SU-DHL-6 (cell line): ENCODE measurements at regions not wholly inside any gene's neighbourhood (a gene's known extent, or its start where the extent isn't known, plus 50 kb on each side); places are given as distances from the start of the nearest gene placed in this dataset.

ENCODE experiments used
- H2AFZ ChIP-seq: fragments of 200-600 bp; sonication (generic); 2 replicates; pipeline ENCODE4 v1.6.1; 2014; ENCODE audit warnings: low read depth, mild to moderate bottlenecking, moderate library complexity, mixed read lengths, antibody characterized with exemption, low read length; ENCODE audit not compliant: severe bottlenecking
- H3F3A ChIP-seq: fragments of 200-600 bp; shearing (Covaris generic); 2 replicates; pipeline ENCODE4 v1.6.0; 2016; ENCODE audit warnings: antibody characterized with exemption, mild to moderate bottlenecking; ENCODE audit not compliant: insufficient read depth
- H3K27ac ChIP-seq: fragments of 200-600 bp; sonication (generic); 2 replicates; pipeline ENCODE4 v1.5.1; 2016; ENCODE audit warnings: low read depth, mild to moderate bottlenecking, low read length, moderate library complexity, mixed read lengths
- H3K27me3 ChIP-seq: fragments of 200-600 bp; sonication (generic), shearing (Covaris generic); 2 replicates; pipeline ENCODE4 v1.6.0; 2014; ENCODE audit warnings: mild to moderate bottlenecking, low read length
- H3K36me3 ChIP-seq: fragments of 200-600 bp; sonication (generic); 2 replicates; pipeline ENCODE4 v1.6.1; 2014; ENCODE audit warnings: mild to moderate bottlenecking, low read length, mixed read lengths
- H3K4me2 ChIP-seq: fragments of 300-600, 200-600 bp; shearing (Covaris generic), sonication (generic); 2 replicates; pipeline ENCODE4 v1.6.0; 2014; ENCODE audit warnings: low read length, low read depth, mild to moderate bottlenecking; ENCODE audit not compliant: poor library complexity, severe bottlenecking
- H3K4me3 ChIP-seq: fragments of 200-600 bp; sonication (generic); 2 replicates; pipeline ENCODE4 v1.5.1; 2014; ENCODE audit warnings: antibody characterized with exemption, low read length, mild to moderate bottlenecking, mixed read lengths; ENCODE audit not compliant: insufficient read depth, poor library complexity, severe bottlenecking
- H3K79me2 ChIP-seq: fragments of 200-600 bp; sonication (generic); 2 replicates; pipeline ENCODE4 v1.6.1; 2014; ENCODE audit warnings: mild to moderate bottlenecking, low read length, moderate library complexity; ENCODE audit not compliant: insufficient read depth
- H3K9ac ChIP-seq: fragments of 200-600 bp; sonication (generic); 2 replicates; pipeline ENCODE4 v1.7.0; 2014; ENCODE audit warnings: mild to moderate bottlenecking, low read length
- H3K9me2 ChIP-seq: fragments of 200-600 bp; sonication (generic); replicated peaks from 2 replicates; pipeline ENCODE4 v1.6.1; 2014; ENCODE audit warnings: low read length; ENCODE audit not compliant: insufficient read depth
- H3K9me3 ChIP-seq: fragments of 200-600 bp; sonication (generic); 2 replicates; pipeline ENCODE4 v1.6.1; 2014; ENCODE audit warnings: low read length, mixed read lengths; ENCODE audit not compliant: insufficient read depth
- H4K20me1 ChIP-seq: fragments of 200-600 bp; sonication (generic); 2 replicates; pipeline ENCODE4 v1.6.1; 2014; ENCODE audit warnings: low read depth, mild to moderate bottlenecking, antibody characterized with exemption, low read length, moderate library complexity, mixed read lengths
- EZH2phosphoT487 ChIP-seq: fragments of 200-600 bp; sonication (generic), shearing (Covaris generic); conservative IDR thresholded peaks from 2 replicates; pipeline ENCODE4 v1.6.1; 2018; ENCODE audit warnings: mild to moderate bottlenecking, antibody characterized with exemption, low read length, moderate library complexity, mixed read lengths
- TF ChIP-seq, protein P1 (sequence below): fragments of 200-600 bp; sonication (generic); IDR thresholded peaks from one replicate; pipeline ENCODE4 v1.5.1; 2017; ENCODE audit warnings: antibody characterized with exemption, mild to moderate bottlenecking, low read length, moderate library complexity; ENCODE audit not compliant: insufficient read depth, poor library complexity, severe bottlenecking

DNA sequence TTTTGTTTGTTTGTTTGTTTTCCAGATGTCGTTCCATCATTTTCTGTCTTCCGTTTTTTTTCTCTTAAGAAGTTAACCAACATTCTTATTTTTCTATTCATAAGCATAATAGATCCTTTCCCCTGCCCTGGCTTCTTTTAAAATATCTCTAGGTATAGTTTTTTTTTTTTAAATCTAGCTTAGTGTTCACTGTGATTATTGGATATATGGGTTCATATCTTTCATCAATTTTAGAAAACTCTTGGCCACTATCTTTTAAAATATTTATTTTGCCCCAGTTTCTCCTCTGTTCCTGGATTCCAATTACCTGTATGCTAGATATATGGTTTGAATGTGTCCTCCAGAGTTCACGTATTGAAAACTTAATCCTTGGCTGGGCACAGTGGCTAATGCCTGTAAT is 59.6 kb downstream of the GSX2 start:
- Histone ChIP-seq H2AFZ (no peak overlapping the region), H3K9me3 (no peaks in the 10 kb centered on the region), H3K4me3 (no peak overlapping the region), H3F3A (no peaks in the 10 kb centered on the region), H3K4me2 (no peak overlapping the region), H3K27me3 (no peaks in the 10 kb centered on the region), H4K20me1 (no peaks in the 10 kb centered on the region), H3K9ac (no peak overlapping the region), H3K36me3 (no peaks in the 10 kb centered on the region), H3K9me2 (no peaks in the 10 kb centered on the region), H3K79me2 (no peaks in the 10 kb centered on the region), H3K27ac (no peak overlapping the region)
- TF ChIP-seq, protein P1, sequence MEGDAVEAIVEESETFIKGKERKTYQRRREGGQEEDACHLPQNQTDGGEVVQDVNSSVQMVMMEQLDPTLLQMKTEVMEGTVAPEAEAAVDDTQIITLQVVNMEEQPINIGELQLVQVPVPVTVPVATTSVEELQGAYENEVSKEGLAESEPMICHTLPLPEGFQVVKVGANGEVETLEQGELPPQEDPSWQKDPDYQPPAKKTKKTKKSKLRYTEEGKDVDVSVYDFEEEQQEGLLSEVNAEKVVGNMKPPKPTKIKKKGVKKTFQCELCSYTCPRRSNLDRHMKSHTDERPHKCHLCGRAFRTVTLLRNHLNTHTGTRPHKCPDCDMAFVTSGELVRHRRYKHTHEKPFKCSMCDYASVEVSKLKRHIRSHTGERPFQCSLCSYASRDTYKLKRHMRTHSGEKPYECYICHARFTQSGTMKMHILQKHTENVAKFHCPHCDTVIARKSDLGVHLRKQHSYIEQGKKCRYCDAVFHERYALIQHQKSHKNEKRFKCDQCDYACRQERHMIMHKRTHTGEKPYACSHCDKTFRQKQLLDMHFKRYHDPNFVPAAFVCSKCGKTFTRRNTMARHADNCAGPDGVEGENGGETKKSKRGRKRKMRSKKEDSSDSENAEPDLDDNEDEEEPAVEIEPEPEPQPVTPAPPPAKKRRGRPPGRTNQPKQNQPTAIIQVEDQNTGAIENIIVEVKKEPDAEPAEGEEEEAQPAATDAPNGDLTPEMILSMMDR: no peak
- TF ChIP-seq EZH2phosphoT487: no peak

DNA sequence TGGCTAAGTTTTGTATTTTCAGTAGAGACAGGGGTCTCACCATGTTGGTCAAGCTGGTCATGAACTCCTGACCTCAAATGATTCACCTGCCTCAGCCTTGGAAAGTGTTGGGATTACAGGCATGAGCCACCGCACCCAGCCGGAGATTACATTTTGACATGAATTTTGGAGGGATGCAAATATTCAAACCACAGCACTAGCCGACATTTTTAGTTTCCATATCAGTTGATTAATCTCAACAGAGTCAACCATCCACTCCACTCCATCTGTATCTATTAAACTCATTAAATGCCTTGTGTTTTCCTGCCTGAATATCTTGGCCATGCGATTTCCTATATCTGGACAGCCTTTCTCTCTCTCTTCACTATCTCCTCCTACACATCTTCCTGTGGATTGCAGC is 64.1 kb upstream of the PDGFRA start:
- Histone ChIP-seq H4K20me1 (no peaks in the 10 kb centered on the region), H2AFZ (no peak overlapping the region), H3F3A (no peaks in the 10 kb centered on the region), H3K9me2 (no peaks in the 10 kb centered on the region), H3K9ac (no peak overlapping the region), H3K79me2 (no peaks in the 10 kb centered on the region), H3K9me3 (no peaks in the 10 kb centered on the region), H3K27ac (no peak overlapping the region), H3K27me3 (no peaks in the 10 kb centered on the region), H3K4me2 (no peak overlapping the region), H3K4me3 (no peak overlapping the region), H3K36me3 (no peaks in the 10 kb centered on the region)
- no peak for TF ChIP-seq EZH2phosphoT487
- TF ChIP-seq, protein P1: no peak

DNA sequence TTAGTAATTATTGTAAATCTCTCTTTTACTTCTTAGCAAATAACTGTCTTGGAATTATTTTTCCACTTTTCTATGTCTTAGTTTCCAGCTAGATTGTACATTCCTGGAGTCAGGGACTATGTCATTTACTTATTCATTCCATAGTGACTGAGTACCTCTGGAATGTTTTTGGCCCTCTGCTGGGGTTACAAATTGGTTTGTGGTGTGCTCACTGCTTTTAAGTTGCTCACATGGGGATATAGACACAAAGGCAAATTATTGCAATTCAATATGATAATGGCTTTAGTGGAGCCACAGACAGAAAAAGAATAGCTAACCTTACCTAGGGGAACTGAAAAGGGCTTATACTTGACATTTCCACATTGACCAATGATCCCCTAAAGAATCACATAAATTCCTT is 63.7 kb upstream of the PDGFRA start:
- TF ChIP-seq, protein P1: no peak
- TF ChIP-seq EZH2phosphoT487: no peak
- H3K27ac ChIP-seq: no peak overlapping the region
- H2AFZ ChIP-seq: no peak overlapping the region
- no peak overlapping the region for H3K9ac ChIP-seq
- H3K4me2 ChIP-seq: no peak overlapping the region
- H3K9me2 ChIP-seq: no peaks in the 10 kb centered on the region
- no peaks in the 10 kb centered on the region for H3F3A ChIP-seq
- H3K4me3 ChIP-seq: no peak overlapping the region
- H3K36me3 ChIP-seq: no peaks in the 10 kb centered on the region
- no peaks in the 10 kb centered on the region for H4K20me1 ChIP-seq
- no peaks in the 10 kb centered on the region for H3K9me3 ChIP-seq
- H3K79me2 ChIP-seq: no peaks in the 10 kb centered on the region
- H3K27me3 ChIP-seq: no peaks in the 10 kb centered on the region

DNA sequence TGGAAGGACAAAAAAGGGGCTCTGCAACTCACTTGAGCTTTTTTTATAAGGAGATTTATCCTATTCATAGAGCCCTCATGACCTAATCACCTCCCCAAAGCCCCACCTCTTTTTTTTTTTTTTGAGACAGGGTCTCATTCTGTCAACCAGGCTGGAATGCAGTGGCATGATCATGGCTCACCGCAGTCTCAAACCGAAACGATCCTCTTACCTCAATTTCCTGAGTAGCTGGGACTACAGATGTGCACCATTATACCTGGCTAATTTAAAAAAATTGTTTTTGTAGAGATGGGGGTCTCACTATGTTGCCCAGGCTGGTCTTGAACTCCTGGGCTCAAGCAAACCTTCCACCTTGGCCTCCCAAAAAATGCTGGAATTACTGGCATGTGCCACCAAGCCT is 61.6 kb upstream of the PDGFRA start:
- no peaks in the 10 kb centered on the region for H3K27me3 ChIP-seq
- no peaks in the 10 kb centered on the region for H3K36me3 ChIP-seq
- TF ChIP-seq, protein P1: no peak
- TF ChIP-seq EZH2phosphoT487: no peak

More for the DNA sequence above, 61.6 kb upstream of the PDGFRA start:
- Histone ChIP-seq H3K9me2 (no peaks in the 10 kb centered on the region), H3K9ac (no peak overlapping the region), H2AFZ (no peak overlapping the region), H3K79me2 (no peaks in the 10 kb centered on the region), H3K4me3 (no peak overlapping the region), H3K27ac (no peak overlapping the region), H3K4me2 (no peak overlapping the region), H4K20me1 (no peaks in the 10 kb centered on the region), H3K9me3 (no peaks in the 10 kb centered on the region), H3F3A (no peaks in the 10 kb centered on the region)
